ENCODE measurements at regions not wholly inside any gene's neighbourhood (a gene's known extent, or its start where the extent isn't known, plus 50 kb on each side); places are given as distances from the start of the nearest gene placed in this dataset.

GRCh38 chr10:33419311-33419710 is 84.8 kb upstream of the NRP1 start:
- TF ChIP-seq TAF1 (IDR thresholded peaks at IDR 0.05; ENCODE audit: low read depth, low read length) (no peak), POLR2A (IDR thresholded peaks at IDR 0.05; ENCODE audit: low read depth, low read length) (no peak), POLR2AphosphoS5 (IDR thresholded peaks at IDR 0.05; ENCODE audit: low read depth, low read length) (no peak), POU2F2 (IDR thresholded peaks at IDR 0.05; ENCODE audit: low read depth, low read length) (no peak), PAX5 (IDR thresholded peaks at IDR 0.05; ENCODE audit: insufficient read depth, low read length, severe bottlenecking) (no peak)

Measured in GM12891 (cell line).